HEK293 (cell line): ENCODE measurements at regions not wholly inside any gene's neighbourhood (a gene's known extent, or its start where the extent isn't known, plus 50 kb on each side); places are given as distances from the start of the nearest gene placed in this dataset.

Experiments used
- CTCF ChIP-seq: fragments of 450-650 bp; formaldehyde crosslinking; IDR thresholded peaks from 2 replicates; pipeline ENCODE4 v1.5.1; 2016; ENCODE audit warnings: missing biosample characterization, missing genetic modification characterization
- KLF1 ChIP-seq: fragments of 450-650 bp; formaldehyde crosslinking; IDR thresholded peaks from 2 replicates; pipeline ENCODE4 v1.5.1; 2016; ENCODE audit warnings: missing biosample characterization, missing genetic modification characterization
- RBAK ChIP-seq: fragments of 450-650 bp; formaldehyde crosslinking; IDR thresholded peaks from 2 replicates; pipeline ENCODE4 v1.5.1; 2016; ENCODE audit warnings: missing biosample characterization, missing genetic modification characterization
- REST ChIP-seq: fragments of 450-650 bp; formaldehyde crosslinking; IDR thresholded peaks from 2 replicates; pipeline ENCODE4 v1.5.1; 2016; ENCODE audit warnings: missing biosample characterization, missing genetic modification characterization
- ZBTB20 ChIP-seq: fragments of 450-650 bp; formaldehyde crosslinking; IDR thresholded peaks from 2 replicates; pipeline ENCODE4 v1.5.1; 2016; ENCODE audit warnings: missing biosample characterization, missing genetic modification characterization
- ZBTB6 ChIP-seq: fragments of 450-650 bp; formaldehyde crosslinking; IDR thresholded peaks from 2 replicates; pipeline ENCODE4 v1.5.1; 2017; ENCODE audit warnings: missing biosample characterization, missing genetic modification characterization
- ZNF211 ChIP-seq: fragments of 450-650 bp; formaldehyde crosslinking; IDR thresholded peaks from 2 replicates; pipeline ENCODE4 v1.5.1; 2016; ENCODE audit warnings: low read depth, missing biosample characterization, missing genetic modification characterization
- ZNF24 ChIP-seq: fragments of 450-650 bp; formaldehyde crosslinking; IDR thresholded peaks from 2 replicates; pipeline ENCODE4 v1.5.1; 2016; ENCODE audit warnings: missing biosample characterization, missing genetic modification characterization
- ZNF248 ChIP-seq: fragments of 450-650 bp; formaldehyde crosslinking; IDR thresholded peaks from 2 replicates; pipeline ENCODE4 v1.5.1; 2017; ENCODE audit warnings: missing biosample characterization, missing genetic modification characterization
- ZNF274 ChIP-seq, 2 experiments: fragments of 200-500 bp in 1 of 2; fragments of 450-650 bp in 1 of 2; sonication (Bioruptor generic) in 1 of 2; formaldehyde crosslinking in 1 of 2; IDR thresholded peaks; 2 replicates each; pipeline versions ENCODE4 v1.5.1 to v1.6.1; 2014 to 2016; ENCODE audit warnings: borderline replicate concordance in 1 of 2, inconsistent platforms in 1 of 2, low read length in 1 of 2, missing biosample characterization in 1 of 2, missing genetic modification characterization in 1 of 2
- ZNF37A ChIP-seq: fragments of 450-650 bp; IDR thresholded peaks from 2 replicates; pipeline ENCODE4 v1.5.1; 2018; ENCODE audit warnings: missing biosample characterization, missing genetic modification characterization
- ZNF398 ChIP-seq: fragments of 450-650 bp; formaldehyde crosslinking; IDR thresholded peaks from 2 replicates; pipeline ENCODE4 v1.5.1; 2017; ENCODE audit warnings: missing biosample characterization, missing genetic modification characterization
- ZNF513 ChIP-seq: fragments of 450-650 bp; IDR thresholded peaks from 2 replicates; pipeline ENCODE4 v1.5.1; 2018; ENCODE audit warnings: missing biosample characterization, missing genetic modification characterization
- ZNF704 ChIP-seq: fragments of 450-650 bp; formaldehyde crosslinking; IDR thresholded peaks from 2 replicates; pipeline ENCODE4 v1.5.1; 2016; ENCODE audit warnings: missing biosample characterization, missing genetic modification characterization

- TF ChIP-seq ZNF704 (no peak), ZNF37A (tag by site-specific recombination) (no peak), CTCF (tag by site-specific recombination) (no peak), ZNF398 (tag by site-specific recombination) (no peak), ZNF274 (IDR thresholded peaks at IDR 0.05; ENCODE audit: low read length) (no peak), ZNF274 (tag by site-specific recombination; IDR thresholded peaks at IDR 0.05; ENCODE audit: borderline replicate concordance) (no peak), ZBTB20 (tag by site-specific recombination) (no peak), ZNF513 (tag by site-specific recombination) (no peak), KLF1 (tag by site-specific recombination) (no peak), ZNF211 (no peak), REST (tag by site-specific recombination) (no peak), ZBTB6 (tag by site-specific recombination) (no peak), RBAK (tag by site-specific recombination) (no peak), ZNF24 (no peak), ZNF248 (tag by site-specific recombination) (no peak)
These were observed 320.2 kb downstream of the MEX3B start for GRCh38 chr15:81725590-81725989.
